K562 (cell line): ENCODE measurements at regions not wholly inside any gene's neighbourhood (a gene's known extent, or its start where the extent isn't known, plus 50 kb on each side); places are given as distances from the start of the nearest gene placed in this dataset.

Source experiments
- ATAC-seq: fragments of 200-7000 bp; cut with Tn5 transposase; 3 replicates; pipeline ENCODE4 v1.9.1; 2020; ENCODE audit warnings: moderate library complexity
- BruUV-seq: library from RNA; stranded (reverse); fragments of 400-500 nt; replicated peaks from 2 replicates; lab custom pipeline; 2021; lab: Mats Ljungman, UMichigan
- CTCF ChIA-PET: fragments of 300-600 bp; formaldehyde crosslinking; extraction: SDS; loops from one replicate; lab custom pipeline; 2021; ENCODE audit warnings: low intra/inter-chr PET ratio; lab: Yijun Ruan, JAX
- POLR2A ChIA-PET: fragments of 300-600, 350-650 bp; sonication (Branson Sonifier 250); formaldehyde crosslinking; extraction: SDS; loops from one replicate; lab custom pipeline; 2021; ENCODE audit warnings: antibody characterized with exemption, inconsistent platforms; lab: Yijun Ruan, JAX
- DNase-seq, 4 experiments: peaks; one replicate each; pipeline versions ENCODE4 v3.0.0 to v3.0.0-alpha.2; 2011 to 2018; ENCODE audit warnings: low spot score in 3 of 4, mixed read lengths in 3 of 4; ENCODE audit errors: extremely low read depth in 1 of 4
- FAIRE-seq: peaks from 2 replicates; lab custom pipeline; 2011; peaks lifted over from hg19 to GRCh38; lab: Jason Lieb, UNC
- H2AFZ ChIP-seq: 2 replicates; pipeline ENCODE4 v1.6.0; 2011; ENCODE audit warnings: low read depth, low read length, control low read depth, inconsistent platforms
- H3K27ac ChIP-seq: fragments of 200-600 bp; 3 replicates; pipeline ENCODE4 v1.8.0; 2011; ENCODE audit warnings: low read depth, mild to moderate bottlenecking, control low read depth, inconsistent platforms, low read length, moderate library complexity, mixed read lengths; ENCODE audit errors: extremely low read depth
- H3K27me3 ChIP-seq, 2 experiments: fragments of 300-600 bp in 1 of 2; 2 replicates in 1 of 2; 3 replicates in 1 of 2; pipeline versions ENCODE4 v1.6.0 to v1.8.0; 2011; ENCODE audit warnings: inconsistent platforms in 2 of 2, low read length in 2 of 2, mild to moderate bottlenecking in 1 of 2, mixed read lengths in 1 of 2, moderate library complexity in 1 of 2; ENCODE audit not compliant: control insufficient read depth in 2 of 2, insufficient read depth in 2 of 2
- H3K36me3 ChIP-seq: fragments of 300-600 bp; 3 replicates; pipeline ENCODE4 v1.8.0; 2011; ENCODE audit warnings: mild to moderate bottlenecking, low read length, inconsistent platforms; ENCODE audit not compliant: control insufficient read depth, insufficient read depth
- H3K4me1 ChIP-seq, 2 experiments: fragments of 200-600 bp in 1 of 2; replicated peaks in 1 of 2; 2 replicates in 1 of 2; 3 replicates in 1 of 2; pipeline versions ENCODE4 v1.5.1 to v1.8.0; 2011; ENCODE audit warnings: inconsistent platforms in 2 of 2, low read length in 2 of 2, mild to moderate bottlenecking in 1 of 2, mixed read lengths in 1 of 2, moderate library complexity in 1 of 2; ENCODE audit not compliant: control insufficient read depth in 2 of 2, insufficient read depth in 2 of 2
- H3K4me2 ChIP-seq: 2 replicates; pipeline ENCODE4 v1.6.1; 2011; ENCODE audit warnings: low read length, control low read depth, inconsistent platforms, mixed read lengths; ENCODE audit not compliant: insufficient read depth
- H3K4me3 ChIP-seq: fragments of 200-600 bp; sonication (generic), shearing (Covaris generic); 2 replicates; pipeline ENCODE4 v1.5.1; 2016; ENCODE audit warnings: control low read depth, inconsistent platforms
- H3K79me2 ChIP-seq: fragments of 200-600 bp; 3 replicates; pipeline ENCODE4 v1.8.0; 2011; ENCODE audit warnings: low read length, inconsistent platforms; ENCODE audit not compliant: control insufficient read depth, insufficient read depth
- H3K9ac ChIP-seq, 2 experiments: 2 replicates each; pipeline versions ENCODE4 v1.6.0 to v1.6.1; 2011; ENCODE audit warnings: low read depth in 2 of 2, low read length in 2 of 2, control low read depth in 1 of 2, inconsistent platforms in 1 of 2, mild to moderate bottlenecking in 1 of 2, mixed read lengths in 1 of 2; ENCODE audit not compliant: insufficient read depth in 1 of 2
- H3K9me1 ChIP-seq: one replicate; pipeline ENCODE4 v1.6.0; 2011; ENCODE audit warnings: inconsistent platforms, mild to moderate bottlenecking, low read length, moderate library complexity; ENCODE audit not compliant: control insufficient read depth, insufficient read depth
- H3K9me3 ChIP-seq: replicated peaks from 2 replicates; pipeline ENCODE4 v1.5.1; 2011; ENCODE audit warnings: low read depth, low read length, inconsistent platforms; ENCODE audit not compliant: control insufficient read depth, insufficient read depth
- H4K20me1 ChIP-seq: replicated peaks from 2 replicates; pipeline ENCODE4 v1.6.1; 2011; ENCODE audit warnings: low read length, inconsistent platforms, mixed read lengths; ENCODE audit not compliant: control insufficient read depth, insufficient read depth
- MITF ChIP-seq: IDR thresholded peaks from 2 replicates; pipeline ENCODE4 v1.6.1; 2014; ENCODE audit warnings: antibody characterized with exemption
- NCOA4 ChIP-seq: fragments of 450-650 bp; IDR thresholded peaks from 2 replicates; pipeline ENCODE4 v1.6.1; 2018; ENCODE audit warnings: mild to moderate bottlenecking; ENCODE audit not compliant: partially characterized antibody
- PRDM10 ChIP-seq: fragments of 450-650 bp; IDR thresholded peaks from 2 replicates; pipeline ENCODE4 v1.6.1; 2018; ENCODE audit not compliant: partially characterized antibody
- RFX5 ChIP-seq: IDR thresholded peaks from 2 replicates; pipeline ENCODE4 v1.6.1; 2011; ENCODE audit warnings: low read depth, mild to moderate bottlenecking, improper control_type of control experiment, low read length
- STAG1 ChIP-seq: sonication (generic); formaldehyde crosslinking; IDR thresholded peaks from 2 replicates; pipeline ENCODE4 v1.5.0; 2020; ENCODE audit warnings: missing genetic modification reagents, borderline replicate concordance
- TARDBP ChIP-seq: fragments of 450-650 bp; IDR thresholded peaks from 2 replicates; pipeline ENCODE4 v1.6.1; 2016
- ZBTB5 ChIP-seq: fragments of 450-650 bp; IDR thresholded peaks from 2 replicates; pipeline ENCODE4 v1.6.1; 2017; ENCODE audit warnings: antibody characterized with exemption
- ZEB2 ChIP-seq: fragments of 450-650 bp; IDR thresholded peaks from 2 replicates; pipeline ENCODE4 v1.6.1; 2016
- ZNF561 ChIP-seq: fragments of 450-650 bp; formaldehyde crosslinking; conservative IDR thresholded peaks from 2 replicates; pipeline ENCODE4 v1.4.0; 2020; ENCODE audit warnings: mild to moderate bottlenecking, moderate library complexity
- ZNF584 ChIP-seq: fragments of 200-800 bp; sonication (Bioruptor generic); IDR thresholded peaks from 2 replicates; pipeline ENCODE4 v1.6.1; 2016; ENCODE audit warnings: low read depth, mild to moderate bottlenecking, missing genetic modification characterization, missing compliant biosample characterization
- WGBS: fragments of 100-300 bp; shearing (Covaris generic); methylation state at CpG from one replicate; pipeline ENCODE4 v1.1.6; 2016; ENCODE audit warnings: low coverage, mixed read lengths; ENCODE audit not compliant: insufficient coverage; ENCODE audit errors: missing lambda C conversion rate; 5-methylcytosine and 5-hydroxymethylcytosine counted together
- in situ Hi-C: fragments of 300-500 bp; cut with MboI; formaldehyde crosslinking; loops from 4 replicates; pipeline ENCODE4 v1.15.0; 2018; ENCODE audit warnings: inconsistent platforms, mixed read lengths
- intact Hi-C: fragments of 100-400 bp; cut with micrococcal nuclease; formaldehyde crosslinking; loops from 2 replicates; pipeline ENCODE4 v1.14.2; 2022

DNA sequence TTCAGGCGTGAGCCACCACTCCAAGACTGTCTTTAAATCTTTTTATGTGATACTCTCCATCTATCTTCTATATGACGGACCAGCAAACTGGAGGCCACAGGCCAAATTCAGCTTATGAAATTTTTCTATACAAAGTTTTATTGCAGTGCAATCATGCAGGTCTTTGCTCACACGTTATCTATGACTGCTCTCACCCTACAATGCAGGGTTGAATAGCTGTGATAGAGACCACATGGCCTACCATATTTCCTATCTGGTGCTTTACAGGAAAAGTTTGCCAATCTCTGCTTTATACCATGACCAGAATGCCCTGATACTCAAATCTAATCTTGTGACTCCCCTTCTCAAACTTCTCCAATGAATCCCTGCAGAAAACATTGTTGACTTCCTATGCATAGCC, 89.5 kb upstream of the ACBD5 start:
- Histone ChIP-seq H3K9me3 (no peaks in the 10 kb centered on the region), H3K9ac (no peak overlapping the region), H3K4me3 (no peak overlapping the region), H3K4me2 (no peak overlapping the region), H3K4me1 (no peaks in the 10 kb centered on the region)
- in situ Hi-C loops, result no loop called here
- no peak for FAIRE-seq
- ATAC-seq, result no peak
- TF ChIP-seq STAG1 (no peak), ZNF584 (CRISPR knock-in tag) (no peak), ZBTB5 (no peak), NCOA4 (no peak), TARDBP (no peak), ZNF561 (CRISPR knock-in tag) (no peak), RFX5 (no peak), MITF (no peak), PRDM10 (no peak), ZEB2 (no peak)
- TF ChIP-seq, all 486 proteins: peak for 0
- no peak overlapping the region for H3K27ac ChIP-seq
- peaks cover 0 to 3% of the 10 kb centered on the region in 2 experiments; a peak in 1 of 5 replicates for H3K27me3 ChIP-seq
- no peaks in the 10 kb centered on the region for H3K36me3 ChIP-seq
- POLR2A ChIA-PET, result interaction anchor here (0.6 kb wide), 1 partner anchor 387 kb away, joined by 4 read pairs; no protein-coding TSS in a partner anchor
- no peaks in the 10 kb centered on the region for H3K9me1 ChIP-seq
- CTCF ChIA-PET, result no interaction called here
- no peaks in the 10 kb centered on the region for H4K20me1 ChIP-seq
- BruUV-seq, result no TSS peak
- intact Hi-C loops, result no loop called here
- no peak for DNase-seq
- no peaks in the 10 kb centered on the region for H3K79me2 ChIP-seq
- no peak overlapping the region for H2AFZ ChIP-seq
- 0% methylated on average over 3 of the region's 3 CpGs for WGBS
